Tibial nerve (tissue), 4 donors: ENCODE measurements at regions not wholly inside any gene's neighbourhood (a gene's known extent, or its start where the extent isn't known, plus 50 kb on each side); places are given as distances from the start of the nearest gene placed in this dataset.
"Not testable (repeated sequence)": the region's sequence is repeated elsewhere in the genome, so short reads cannot be mapped to it uniquely, and the experiment has no call there.

Experiments
- DNase-seq, 2 donors: peaks; one replicate each; pipeline ENCODE4 v3.0.0-alpha.2; 2019; ENCODE audit warnings: low spot score in 2 of 2
- H3K27ac ChIP-seq, 4 donors: fragments of 200-600 bp; sonication (generic) in 3 of 4; one replicate each; pipeline ENCODE4 v1.5.1; 2017 to 2019; ENCODE audit warnings: mild to moderate bottlenecking in 1 of 4
- H3K27me3 ChIP-seq, 2 donors: fragments of 200-600 bp; sonication (generic) in 1 of 2; one replicate each; pipeline versions ENCODE4 v1.5.1 to v1.6.0; 2017 to 2019
- H3K36me3 ChIP-seq, 3 donors: fragments of 200-600 bp; sonication (generic); one replicate each; pipeline ENCODE4 v1.5.1; 2018 to 2019
- H3K4me1 ChIP-seq, 4 donors: fragments of 200-600 bp; sonication (generic) in 3 of 4; one replicate each; pipeline ENCODE4 v1.5.1; 2017 to 2019
- H3K4me3 ChIP-seq, 4 donors: fragments of 200-600 bp; sonication (generic) in 3 of 4; one replicate each; pipeline ENCODE4 v1.5.1; 2017 to 2019; ENCODE audit warnings: mild to moderate bottlenecking in 1 of 4, moderate library complexity in 1 of 4
- H3K9me3 ChIP-seq, 4 donors: fragments of 200-600 bp; sonication (generic) in 3 of 4; one replicate each; pipeline ENCODE4 v1.5.1; 2017 to 2019
- EP300 ChIP-seq, 2 donors: sonication (generic); formaldehyde crosslinking; IDR thresholded peaks; one replicate each; pipeline ENCODE4 v1.6.1; 2017; ENCODE audit warnings: antibody characterized with exemption in 2 of 2, mild to moderate bottlenecking in 1 of 2
- POLR2A ChIP-seq, 2 donors: fragments of 450-650 bp; IDR thresholded peaks; one replicate each; pipeline ENCODE4 v1.6.1; 2017; ENCODE audit warnings: antibody characterized with exemption in 2 of 2, mild to moderate bottlenecking in 2 of 2, moderate library complexity in 2 of 2
- WGBS, 2 donors: methylation state at CpG; one replicate each; pipeline ENCODE4 v1.1.5; 2018; 5-methylcytosine and 5-hydroxymethylcytosine counted together
- TF ChIP-seq, protein P1 (sequence below), 5 experiments: fragments of 200-600 bp in 3 of 5; fragments of 450-650 bp in 2 of 5; sonication (generic) in 3 of 5; IDR thresholded peaks; one replicate each; pipeline ENCODE4 v1.5.1; 2016 to 2019; ENCODE audit warnings: antibody characterized with exemption in 5 of 5, mild to moderate bottlenecking in 3 of 5, moderate library complexity in 2 of 5

DNA sequence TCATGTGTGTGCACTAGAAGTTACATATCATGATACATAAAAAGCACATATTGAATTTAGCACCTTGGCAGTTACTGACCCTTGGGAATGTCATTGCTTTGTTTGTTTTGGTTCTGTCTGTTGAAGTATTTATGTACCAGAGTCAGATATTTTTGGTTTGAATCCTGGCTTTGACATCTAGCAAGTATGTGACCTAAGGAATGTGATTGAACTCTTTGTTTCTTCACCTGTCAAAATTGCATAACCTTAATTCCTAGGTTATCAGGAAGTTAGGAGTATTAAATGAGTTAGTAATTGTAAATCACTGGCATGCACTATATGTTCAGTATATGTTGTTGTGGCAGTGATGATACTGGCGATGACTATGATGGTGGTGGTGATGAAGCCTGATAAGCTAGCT is 1003.5 kb upstream of the NRXN1 start:
- H3K9me3 ChIP-seq = no peaks in the 10 kb centered on the region
- no peaks in the 10 kb centered on the region for H3K36me3 ChIP-seq
- no peaks in the 10 kb centered on the region for H3K27me3 ChIP-seq
- no peaks in the 10 kb centered on the region for H3K4me1 ChIP-seq
- WGBS, 2 donors = 91 to 100% methylated on average over 1 of the region's 1 CpG
- no peak overlapping the region for H3K27ac ChIP-seq
- no peak for DNase-seq
- TF ChIP-seq, protein P1, sequence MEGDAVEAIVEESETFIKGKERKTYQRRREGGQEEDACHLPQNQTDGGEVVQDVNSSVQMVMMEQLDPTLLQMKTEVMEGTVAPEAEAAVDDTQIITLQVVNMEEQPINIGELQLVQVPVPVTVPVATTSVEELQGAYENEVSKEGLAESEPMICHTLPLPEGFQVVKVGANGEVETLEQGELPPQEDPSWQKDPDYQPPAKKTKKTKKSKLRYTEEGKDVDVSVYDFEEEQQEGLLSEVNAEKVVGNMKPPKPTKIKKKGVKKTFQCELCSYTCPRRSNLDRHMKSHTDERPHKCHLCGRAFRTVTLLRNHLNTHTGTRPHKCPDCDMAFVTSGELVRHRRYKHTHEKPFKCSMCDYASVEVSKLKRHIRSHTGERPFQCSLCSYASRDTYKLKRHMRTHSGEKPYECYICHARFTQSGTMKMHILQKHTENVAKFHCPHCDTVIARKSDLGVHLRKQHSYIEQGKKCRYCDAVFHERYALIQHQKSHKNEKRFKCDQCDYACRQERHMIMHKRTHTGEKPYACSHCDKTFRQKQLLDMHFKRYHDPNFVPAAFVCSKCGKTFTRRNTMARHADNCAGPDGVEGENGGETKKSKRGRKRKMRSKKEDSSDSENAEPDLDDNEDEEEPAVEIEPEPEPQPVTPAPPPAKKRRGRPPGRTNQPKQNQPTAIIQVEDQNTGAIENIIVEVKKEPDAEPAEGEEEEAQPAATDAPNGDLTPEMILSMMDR (IDR thresholded peaks at IDR 0.05) = no peak
- no peak for TF ChIP-seq POLR2A (IDR thresholded peaks at IDR 0.05)
- TF ChIP-seq EP300 (IDR thresholded peaks at IDR 0.05) = no peak
- H3K4me3 ChIP-seq = no peak overlapping the region

DNA sequence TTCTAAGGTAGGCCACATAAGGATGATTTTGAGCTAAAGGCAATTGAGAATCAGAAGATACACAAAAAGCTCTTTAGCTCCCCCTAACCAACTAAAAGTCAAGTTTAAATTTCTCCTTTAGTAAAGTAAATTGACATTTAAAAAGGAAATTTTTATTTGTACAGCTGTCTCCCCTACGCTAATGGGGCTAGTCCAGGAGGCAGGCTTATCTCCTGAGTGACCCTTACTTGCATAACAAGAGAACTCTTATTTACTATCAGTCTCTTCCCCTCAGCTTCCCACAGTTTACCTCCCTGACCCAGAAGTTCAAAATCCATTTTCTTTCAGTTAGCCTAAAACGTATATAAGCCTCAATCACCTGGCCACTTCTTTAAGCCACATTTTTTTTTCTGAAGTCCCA is 1002.8 kb upstream of the NRXN1 start:
- Histone ChIP-seq H3K4me3 (no peak overlapping the region), H3K27ac (no peak overlapping the region), H3K36me3 (no peaks in the 10 kb centered on the region), H3K27me3 (no peaks in the 10 kb centered on the region), H3K9me3 (no peaks in the 10 kb centered on the region), H3K4me1 (no peaks in the 10 kb centered on the region)
- WGBS, 2 donors = 57 to 63% methylated on average over 2 of the region's 2 CpGs
- DNase-seq = no peak
- TF ChIP-seq POLR2A (IDR thresholded peaks at IDR 0.05) = no peak
- TF ChIP-seq EP300 (IDR thresholded peaks at IDR 0.05) = no peak
- TF ChIP-seq, protein P1 (IDR thresholded peaks at IDR 0.05) = no peak

DNA sequence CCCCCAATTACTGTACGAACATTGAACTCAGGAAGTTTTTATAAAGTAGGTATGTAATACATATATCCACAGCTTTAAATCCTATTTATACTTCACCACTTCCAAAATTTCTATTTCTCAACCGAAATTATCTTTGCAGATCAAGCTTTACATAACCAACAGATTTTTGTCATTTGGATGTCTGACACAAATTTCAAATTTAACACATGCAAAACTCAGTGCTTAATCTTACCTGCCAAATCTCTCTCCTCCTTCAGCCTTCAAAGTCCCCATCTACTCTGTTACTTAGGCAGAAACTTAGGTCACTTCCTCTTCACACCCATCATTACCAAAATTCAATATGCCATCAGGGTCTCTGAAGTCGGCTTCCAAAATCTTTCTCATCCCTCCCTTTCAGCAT is 990.1 kb upstream of the NRXN1 start:
- 88 to 95% methylated on average over 3 of the region's 3 CpGs for WGBS, 2 donors
- H3K4me3 ChIP-seq = no peak overlapping the region
- no peaks in the 10 kb centered on the region for H3K9me3 ChIP-seq
- no peaks in the 10 kb centered on the region for H3K36me3 ChIP-seq
- TF ChIP-seq POLR2A (IDR thresholded peaks at IDR 0.05) (no peak), EP300 (IDR thresholded peaks at IDR 0.05) (no peak)
- TF ChIP-seq, protein P1 (IDR thresholded peaks at IDR 0.05) = no peak
- no peaks in the 10 kb centered on the region for H3K27me3 ChIP-seq
- DNase-seq = no peak
- no peaks in the 10 kb centered on the region for H3K4me1 ChIP-seq
- H3K27ac ChIP-seq = no peak overlapping the region

DNA sequence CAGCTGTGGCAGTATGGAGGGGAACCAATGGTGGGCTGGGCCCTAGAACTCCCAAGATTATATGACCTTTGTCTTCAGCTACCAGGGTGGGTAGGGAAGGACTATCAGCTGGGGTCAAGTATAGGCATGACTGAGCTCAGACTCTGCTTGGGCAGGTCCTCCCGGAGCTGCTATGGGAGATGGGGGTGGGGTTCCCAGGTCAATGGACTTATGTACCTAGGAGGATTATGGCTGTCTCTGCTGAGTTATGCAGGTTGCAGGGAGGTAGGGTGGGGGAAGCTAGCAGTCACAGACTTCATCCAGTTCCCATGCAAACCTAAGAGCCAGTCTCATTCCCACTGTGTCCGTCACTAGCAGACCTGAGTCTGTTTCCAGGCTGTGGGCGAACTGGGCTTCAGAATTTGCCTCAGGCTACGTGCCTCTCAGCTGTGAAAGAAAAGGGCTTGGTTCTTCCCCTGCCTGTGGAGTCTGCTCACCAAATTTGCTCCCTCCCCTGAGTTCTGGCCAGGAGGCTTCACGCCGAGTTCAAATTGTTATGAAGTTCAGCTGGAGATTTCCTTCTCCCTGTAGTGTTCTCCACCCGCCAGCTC is 985.8 kb upstream of the NRXN1 start:
- H3K27me3 ChIP-seq = no peaks in the 10 kb centered on the region
- no peaks in the 10 kb centered on the region for H3K36me3 ChIP-seq
- H3K27ac ChIP-seq = no peak overlapping the region
- TF ChIP-seq, protein P1 (IDR thresholded peaks at IDR 0.05) = no peak
- no peak for TF ChIP-seq EP300 (IDR thresholded peaks at IDR 0.05)
- no peak for TF ChIP-seq POLR2A (IDR thresholded peaks at IDR 0.05)
- no peaks in the 10 kb centered on the region for H3K9me3 ChIP-seq
- H3K4me3 ChIP-seq = no peak overlapping the region
- DNase-seq = no peak
- 90 to 91% methylated on average over 7 of the region's 7 CpGs for WGBS, 2 donors
- no peaks in the 10 kb centered on the region for H3K4me1 ChIP-seq

DNA sequence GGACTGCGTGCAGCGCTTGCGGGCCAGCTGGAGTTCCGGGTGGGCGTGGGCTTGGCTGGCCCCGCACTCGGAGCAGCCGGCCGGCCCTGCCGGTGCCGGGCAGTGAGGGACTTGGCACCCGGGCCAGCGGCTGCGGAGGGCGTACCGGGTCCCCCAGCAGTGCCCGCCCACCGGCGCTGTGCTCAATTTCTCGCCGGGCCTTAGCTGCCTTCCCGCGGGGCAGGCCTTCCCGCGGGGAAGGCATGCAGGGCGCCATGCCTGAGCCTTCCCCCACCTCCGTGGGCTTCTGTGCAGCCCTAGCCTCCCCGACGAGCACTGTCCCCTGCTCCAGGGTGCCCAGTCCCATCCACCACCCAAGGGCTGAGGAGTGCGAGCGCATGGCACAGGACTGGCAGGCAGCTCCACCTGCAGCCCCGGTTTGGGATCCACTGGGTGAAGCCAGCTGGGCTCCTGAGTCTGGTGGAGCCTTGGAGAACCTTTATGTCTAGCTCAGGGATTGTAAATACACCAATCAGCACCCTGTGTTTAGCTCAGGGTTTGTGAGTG is 975.0 kb upstream of the NRXN1 start:
- not testable (repeated sequence) for DNase-seq, H3K27ac ChIP-seq, H3K27me3 ChIP-seq, H3K4me1 ChIP-seq, H3K36me3 ChIP-seq, H3K9me3 ChIP-seq, H3K4me3 ChIP-seq
- WGBS, 2 donors = 91 to 98% methylated on average over 11 to 25 of the region's 32 CpGs
